GM21515 (cell line): ENCODE measurements at regions not wholly inside any gene's neighbourhood (a gene's known extent, or its start where the extent isn't known, plus 50 kb on each side); places are given as distances from the start of the nearest gene placed in this dataset.

Experiments used
- ATAC-seq: cut with Tn5 transposase; IDR thresholded peaks from one replicate; pipeline ENCODE4 v1.9.1; 2021; ENCODE audit not compliant: unreplicated experiment

GRCh38 chr13:88526853-88527215 lies 855.7 kb downstream of the SLITRK5 start:
- no peak for ATAC-seq

GRCh38 chr13:88541994-88542393 lies 870.8 kb downstream of the SLITRK5 start:
- ATAC-seq = no peak

GRCh38 chr13:88544836-88545235 lies 873.7 kb downstream of the SLITRK5 start:
- ATAC-seq = no peak

GRCh38 chr13:88552966-88553365 lies 881.8 kb downstream of the SLITRK5 start:
- no peak for ATAC-seq

GRCh38 chr13:88565566-88565965 lies 894.4 kb downstream of the SLITRK5 start:
- no peak for ATAC-seq

GRCh38 chr13:88585861-88586260 lies 914.7 kb downstream of the SLITRK5 start:
- ATAC-seq = no peak

GRCh38 chr13:88586263-88586662 lies 915.1 kb downstream of the SLITRK5 start:
- no peak for ATAC-seq

- ATAC-seq = no peak
These were observed 919.4 kb downstream of the SLITRK5 start for GRCh38 chr13:88590574-88590973.

GRCh38 chr13:88592105-88592504 lies 920.9 kb downstream of the SLITRK5 start:
- no peak for ATAC-seq

- ATAC-seq = no peak
These were observed 930.8 kb downstream of the SLITRK5 start for GRCh38 chr13:88601949-88602348.

GRCh38 chr13:88602786-88603777 lies 931.9 kb downstream of the SLITRK5 start:
- no peak for ATAC-seq

- ATAC-seq = no peak
These were observed 946.0 kb downstream of the SLITRK5 start for GRCh38 chr13:88617176-88617575.

- ATAC-seq = no peak
These were observed 951.3 kb downstream of the SLITRK5 start for GRCh38 chr13:88622362-88622973.

GRCh38 chr13:88623150-88623549 lies 952.0 kb downstream of the SLITRK5 start:
- ATAC-seq = no peak

- no peak for ATAC-seq
These were observed 955.9 kb downstream of the SLITRK5 start for GRCh38 chr13:88627071-88627470.

GRCh38 chr13:88628882-88629281 lies 957.7 kb downstream of the SLITRK5 start:
- no peak for ATAC-seq

- ATAC-seq = no peak
These were observed 966.8 kb downstream of the SLITRK5 start for GRCh38 chr13:88637935-88638334.

- no peak for ATAC-seq
These were observed 972.1 kb downstream of the SLITRK5 start for GRCh38 chr13:88643233-88643632.

GRCh38 chr13:88648598-88649373 lies 977.6 kb downstream of the SLITRK5 start:
- ATAC-seq = no peak

GRCh38 chr13:88649855-88650254 lies 978.7 kb downstream of the SLITRK5 start:
- no peak for ATAC-seq

- ATAC-seq = no peak
These were observed 980.4 kb downstream of the SLITRK5 start for GRCh38 chr13:88651531-88651930.
